ENCODE measurements at regions not wholly inside any gene's neighbourhood (a gene's known extent, or its start where the extent isn't known, plus 50 kb on each side); places are given as distances from the start of the nearest gene placed in this dataset.

DNA sequence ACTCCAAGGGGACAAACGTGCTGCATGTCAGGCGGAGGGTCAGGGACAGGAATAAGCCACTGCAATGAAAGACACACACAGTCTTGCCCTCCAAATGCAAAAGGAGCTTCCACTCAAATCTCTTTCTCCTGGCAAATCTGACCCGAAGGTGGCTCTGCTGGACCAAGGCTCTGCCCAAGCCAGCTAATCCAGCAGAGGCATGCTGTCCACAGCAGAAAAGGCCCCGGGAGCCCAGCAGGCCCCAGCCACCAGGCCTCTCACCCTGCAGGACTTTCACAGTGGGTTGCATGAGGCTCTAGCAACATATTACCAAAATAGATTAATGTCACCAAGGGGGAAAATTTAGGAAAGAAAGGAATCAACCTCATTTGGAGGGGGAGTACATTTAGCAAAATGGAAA lies 628.6 kb downstream of the BCOR start:
- DNase-seq (ENCODE audit: low read depth) (no peak), FAIRE-seq (no peak)
- TF ChIP-seq, protein P1, sequence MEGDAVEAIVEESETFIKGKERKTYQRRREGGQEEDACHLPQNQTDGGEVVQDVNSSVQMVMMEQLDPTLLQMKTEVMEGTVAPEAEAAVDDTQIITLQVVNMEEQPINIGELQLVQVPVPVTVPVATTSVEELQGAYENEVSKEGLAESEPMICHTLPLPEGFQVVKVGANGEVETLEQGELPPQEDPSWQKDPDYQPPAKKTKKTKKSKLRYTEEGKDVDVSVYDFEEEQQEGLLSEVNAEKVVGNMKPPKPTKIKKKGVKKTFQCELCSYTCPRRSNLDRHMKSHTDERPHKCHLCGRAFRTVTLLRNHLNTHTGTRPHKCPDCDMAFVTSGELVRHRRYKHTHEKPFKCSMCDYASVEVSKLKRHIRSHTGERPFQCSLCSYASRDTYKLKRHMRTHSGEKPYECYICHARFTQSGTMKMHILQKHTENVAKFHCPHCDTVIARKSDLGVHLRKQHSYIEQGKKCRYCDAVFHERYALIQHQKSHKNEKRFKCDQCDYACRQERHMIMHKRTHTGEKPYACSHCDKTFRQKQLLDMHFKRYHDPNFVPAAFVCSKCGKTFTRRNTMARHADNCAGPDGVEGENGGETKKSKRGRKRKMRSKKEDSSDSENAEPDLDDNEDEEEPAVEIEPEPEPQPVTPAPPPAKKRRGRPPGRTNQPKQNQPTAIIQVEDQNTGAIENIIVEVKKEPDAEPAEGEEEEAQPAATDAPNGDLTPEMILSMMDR (IDR thresholded peaks at IDR 0.05; ENCODE audit: insufficient read depth, low read length, severe bottlenecking): no peak
- H3K36me3 ChIP-seq (ENCODE audit: control insufficient read depth, insufficient read depth, low read length): no peaks in the 10 kb centered on the region
- H3K27me3 ChIP-seq (ENCODE audit: control insufficient read depth, insufficient read depth, low read length): no peaks in the 10 kb centered on the region
- H3K4me3 ChIP-seq (ENCODE audit: low read depth, low read length): no peak overlapping the region

DNA sequence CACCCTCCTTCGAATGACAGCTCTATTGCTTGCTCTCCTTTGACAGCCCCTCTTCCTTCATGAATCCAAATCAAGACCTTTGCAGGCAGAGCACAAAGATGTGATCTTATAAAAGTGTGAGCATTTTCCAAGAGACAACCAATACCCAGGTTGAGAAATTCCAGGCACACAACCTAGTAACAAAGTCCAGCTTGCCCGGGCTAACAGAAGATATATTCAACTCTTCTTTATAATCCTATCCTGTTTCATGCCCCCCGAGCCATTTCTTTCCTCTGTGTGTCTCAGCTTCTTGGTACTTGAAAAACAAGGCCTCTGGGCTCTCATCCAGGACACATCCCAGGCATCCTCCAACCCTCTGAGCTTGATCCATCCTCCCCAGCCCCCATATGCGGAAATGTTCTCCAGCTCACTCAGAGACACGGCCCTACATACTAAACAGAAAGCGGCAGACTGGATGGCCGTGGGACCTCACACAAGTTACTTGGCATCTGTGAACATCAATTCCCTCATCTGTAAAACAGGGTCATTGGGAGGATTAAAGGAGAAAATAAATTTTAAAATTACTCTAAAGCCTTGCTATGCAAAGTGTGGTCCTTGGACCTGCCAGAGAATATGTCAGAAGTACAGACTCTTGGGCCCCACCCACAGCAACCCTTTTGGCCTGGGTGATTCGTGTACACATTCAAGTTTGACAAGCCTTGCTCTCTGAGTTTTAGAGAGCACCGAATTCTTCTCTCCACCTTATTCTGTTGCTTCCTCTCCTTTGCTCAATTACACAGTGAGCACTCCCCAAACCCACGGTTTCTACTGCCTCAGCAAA lies 627.0 kb downstream of the BCOR start:
- DNase-seq (ENCODE audit: low read depth) (no peak), FAIRE-seq (no peak)
- Histone ChIP-seq H3K4me3 (ENCODE audit: low read depth, low read length) (no peak overlapping the region), H3K27me3 (ENCODE audit: control insufficient read depth, insufficient read depth, low read length) (no peaks in the 10 kb centered on the region), H3K36me3 (ENCODE audit: control insufficient read depth, insufficient read depth, low read length) (no peaks in the 10 kb centered on the region)
- TF ChIP-seq, protein P1 (IDR thresholded peaks at IDR 0.05; ENCODE audit: insufficient read depth, low read length, severe bottlenecking): no peak

DNA sequence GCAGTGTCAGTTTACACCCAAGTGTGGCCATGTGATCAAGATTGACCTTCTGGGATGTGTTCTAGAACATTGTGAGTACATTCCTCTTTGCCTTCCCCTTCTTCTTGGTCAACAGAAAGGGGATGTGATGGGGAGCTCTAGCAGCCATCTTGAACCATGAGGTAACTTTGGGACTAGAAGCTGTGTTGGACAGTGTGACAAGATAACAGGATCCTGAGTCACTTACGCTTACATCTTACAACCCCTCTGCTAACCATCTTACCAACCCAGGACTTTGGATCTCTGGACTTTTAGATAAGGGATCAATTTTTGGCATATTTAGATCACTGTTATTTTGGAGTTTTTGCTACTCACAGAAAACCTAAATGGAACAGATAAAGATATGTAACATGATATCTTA lies 625.6 kb downstream of the BCOR start:
- DNase-seq (ENCODE audit: low read depth) (no peak), FAIRE-seq (no peak)
- no peak overlapping the region for H3K4me3 ChIP-seq (ENCODE audit: low read depth, low read length)
- H3K27me3 ChIP-seq (ENCODE audit: control insufficient read depth, insufficient read depth, low read length): no peaks in the 10 kb centered on the region
- TF ChIP-seq, protein P1 (IDR thresholded peaks at IDR 0.05; ENCODE audit: insufficient read depth, low read length, severe bottlenecking): no peak
- H3K36me3 ChIP-seq (ENCODE audit: control insufficient read depth, insufficient read depth, low read length): no peaks in the 10 kb centered on the region

DNA sequence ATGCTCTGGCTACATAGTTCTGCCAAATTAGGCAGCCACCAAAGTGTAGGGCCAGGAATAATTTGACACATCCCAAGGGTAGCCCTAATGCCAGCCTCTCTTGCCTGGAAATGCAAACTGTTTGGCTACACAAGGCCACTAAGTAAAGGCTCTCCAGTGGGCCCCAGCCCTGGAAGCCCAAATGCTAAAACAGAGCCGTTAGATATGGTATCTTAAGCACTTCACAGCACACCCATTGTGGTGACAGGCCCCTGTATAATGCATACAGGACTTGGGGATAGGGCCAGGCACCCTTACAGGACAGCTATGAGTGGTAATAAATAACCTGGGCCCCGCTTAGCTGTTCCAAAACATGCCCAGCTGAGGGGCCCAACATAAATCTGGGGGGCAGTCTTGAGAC lies 623.9 kb downstream of the BCOR start:
- FAIRE-seq: no peak
- DNase-seq (ENCODE audit: low read depth): no peak
- Histone ChIP-seq H3K27me3 (ENCODE audit: control insufficient read depth, insufficient read depth, low read length) (no peaks in the 10 kb centered on the region), H3K4me3 (ENCODE audit: low read depth, low read length) (no peak overlapping the region), H3K36me3 (ENCODE audit: control insufficient read depth, insufficient read depth, low read length) (no peaks in the 10 kb centered on the region)
- TF ChIP-seq, protein P1 (IDR thresholded peaks at IDR 0.05; ENCODE audit: insufficient read depth, low read length, severe bottlenecking): no peak

DNA sequence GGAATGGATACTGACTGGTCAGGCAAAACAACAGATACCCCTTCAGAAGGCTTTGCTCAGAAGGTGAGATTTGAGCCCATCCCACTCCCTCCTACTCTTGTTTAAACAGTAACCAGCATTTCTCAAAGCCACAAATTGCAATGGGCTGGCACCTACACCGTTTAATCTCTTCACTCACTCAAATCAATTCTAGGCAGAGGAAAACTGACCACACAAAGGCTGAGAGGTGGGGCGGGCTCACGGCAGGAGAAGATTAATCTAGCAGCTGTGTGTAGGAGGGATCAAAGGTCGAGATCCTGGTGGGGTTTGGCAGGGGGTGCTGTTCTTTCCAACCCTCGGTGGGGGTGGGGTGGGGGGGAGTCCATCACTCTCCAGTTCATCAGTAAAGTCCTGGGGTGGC lies 622.4 kb downstream of the BCOR start:
- Histone ChIP-seq H3K27me3 (ENCODE audit: control insufficient read depth, insufficient read depth, low read length) (no peaks in the 10 kb centered on the region), H3K36me3 (ENCODE audit: control insufficient read depth, insufficient read depth, low read length) (no peaks in the 10 kb centered on the region), H3K4me3 (ENCODE audit: low read depth, low read length) (no peak overlapping the region)
- DNase-seq (ENCODE audit: low read depth) (no peak), FAIRE-seq (no peak)
- TF ChIP-seq, protein P1 (IDR thresholded peaks at IDR 0.05; ENCODE audit: insufficient read depth, low read length, severe bottlenecking): no peak

DNA sequence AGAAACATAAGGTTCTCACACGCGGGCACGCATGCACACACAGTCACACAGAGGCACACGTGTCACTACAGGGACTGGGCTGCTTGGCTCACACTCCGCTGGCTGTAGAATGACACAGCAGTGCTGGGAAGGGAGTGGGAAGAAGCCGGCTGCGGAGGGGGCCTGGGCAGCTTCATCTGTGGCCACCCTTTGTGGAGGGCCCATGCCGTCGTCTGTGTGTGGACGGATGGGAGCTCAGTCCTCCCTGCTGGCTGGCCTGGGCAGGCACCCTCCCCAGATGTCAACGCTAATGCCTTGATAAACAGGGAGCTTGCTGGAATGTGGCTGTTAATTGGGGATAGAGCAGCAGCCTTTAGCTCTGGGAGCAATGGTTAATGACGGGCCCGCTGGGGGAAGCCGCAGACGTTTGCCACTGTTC lies 621.1 kb downstream of the BCOR start:
- Histone ChIP-seq H3K36me3 (ENCODE audit: control insufficient read depth, insufficient read depth, low read length) (no peaks in the 10 kb centered on the region), H3K27me3 (ENCODE audit: control insufficient read depth, insufficient read depth, low read length) (no peaks in the 10 kb centered on the region), H3K4me3 (ENCODE audit: low read depth, low read length) (no peak overlapping the region)
- TF ChIP-seq, protein P1 (IDR thresholded peaks at IDR 0.05; ENCODE audit: insufficient read depth, low read length, severe bottlenecking): no peak
- no peak for FAIRE-seq
- DNase-seq (ENCODE audit: low read depth): no peak
